Neutrophil (primary cell): ENCODE measurements at regions not wholly inside any gene's neighbourhood (a gene's known extent, or its start where the extent isn't known, plus 50 kb on each side); places are given as distances from the start of the nearest gene placed in this dataset.

Experiments used
- H3K27ac ChIP-seq: fragments of 200-600 bp; sonication (generic); 2 replicates; pipeline ENCODE4 v1.5.1; 2016; ENCODE audit warnings: mild to moderate bottlenecking, moderate library complexity
- H3K27me3 ChIP-seq: fragments of 200-600 bp; sonication (generic); 2 replicates; pipeline ENCODE4 v1.6.0; 2016; ENCODE audit warnings: mild to moderate bottlenecking
- H3K36me3 ChIP-seq: fragments of 200-600 bp; sonication (generic); 2 replicates; pipeline ENCODE4 v1.5.1; 2017
- H3K4me1 ChIP-seq, 2 experiments: fragments of 200-600 bp in 1 of 2; sonication (generic) in 1 of 2; 1 replicate in 1 of 2; 2 replicates in 1 of 2; pipeline versions ENCODE4 v1.5.1 to v1.6.1; 2013 to 2016; ENCODE audit warnings: low read depth in 1 of 2, low read length in 1 of 2, mild to moderate bottlenecking in 1 of 2, moderate library complexity in 1 of 2; ENCODE audit not compliant: control insufficient read depth in 1 of 2, insufficient read depth in 1 of 2
- H3K4me3 ChIP-seq, 2 experiments: fragments of 200-600 bp in 1 of 2; sonication (generic) in 1 of 2; 1 replicate in 1 of 2; 2 replicates in 1 of 2; pipeline ENCODE4 v1.5.1; 2013 to 2016; ENCODE audit warnings: low read depth in 1 of 2, low read length in 1 of 2, mild to moderate bottlenecking in 1 of 2, moderate library complexity in 1 of 2
- H3K9me3 ChIP-seq: fragments of 200-600 bp; sonication (generic); 2 replicates; pipeline ENCODE4 v1.5.1; 2016
- CTCF ChIP-seq: fragments of 200-600 bp; sonication (generic); IDR thresholded peaks from 2 replicates; pipeline ENCODE4 v1.5.1; 2016; ENCODE audit warnings: antibody characterized with exemption

DNA sequence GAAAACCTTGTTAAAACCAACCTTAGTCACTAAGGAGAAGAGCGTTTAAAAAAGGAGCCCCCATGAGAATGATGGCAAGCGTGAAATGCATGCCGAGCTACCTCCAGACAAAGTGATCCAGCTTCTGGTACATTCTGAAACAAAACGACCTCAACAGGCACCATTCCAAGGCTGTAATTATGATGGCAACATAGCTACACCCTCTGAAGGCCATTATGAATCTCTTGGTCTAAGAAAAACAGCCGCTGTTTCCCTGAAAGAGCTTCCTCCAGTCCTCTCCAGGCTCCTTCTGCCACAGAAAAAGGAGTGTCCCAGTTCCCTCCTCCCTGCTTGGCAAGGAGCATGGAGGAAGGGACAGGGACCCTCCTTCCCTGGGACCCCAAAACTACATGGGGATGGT lies 50.0 kb upstream of the ABLIM1 start:
- H3K36me3 ChIP-seq, result no peaks in the 10 kb centered on the region
- peaks cover 4% of the 10 kb centered on the region for H3K27me3 ChIP-seq
- no peak for TF ChIP-seq CTCF
- no peak overlapping the region for H3K27ac ChIP-seq
- H3K4me1 ChIP-seq, result no peaks in the 10 kb centered on the region
- H3K4me3 ChIP-seq, result no peak overlapping the region
- no peaks in the 10 kb centered on the region for H3K9me3 ChIP-seq

GRCh38 chr10:114708717-114709335 lies 50.8 kb upstream of the ABLIM1 start:
- TF ChIP-seq CTCF, result no peak
- H3K27ac ChIP-seq, result no peak overlapping the region
- no peaks in the 10 kb centered on the region for H3K9me3 ChIP-seq
- H3K4me1 ChIP-seq, result no peaks in the 10 kb centered on the region
- no peak overlapping the region for H3K4me3 ChIP-seq
- peaks cover 5% of the 10 kb centered on the region for H3K27me3 ChIP-seq
- no peaks in the 10 kb centered on the region for H3K36me3 ChIP-seq

DNA sequence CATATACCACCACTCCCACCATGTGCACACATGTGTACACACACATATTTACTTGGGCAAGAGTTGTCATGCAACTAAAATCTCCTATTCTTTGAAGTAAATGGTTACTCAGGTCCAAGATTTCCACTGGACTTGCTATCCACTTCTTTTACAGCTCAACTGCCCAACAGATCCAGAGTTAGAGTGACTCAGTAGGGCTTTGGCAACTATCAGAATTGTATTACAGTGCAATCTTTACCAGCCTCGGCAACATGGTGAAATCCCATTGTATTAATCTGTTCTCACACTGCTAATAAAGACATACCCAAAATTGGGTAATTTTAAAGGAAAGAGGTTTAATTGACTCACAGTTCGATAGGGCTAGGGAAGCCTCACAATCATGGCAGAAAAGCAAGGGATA lies 51.9 kb upstream of the ABLIM1 start:
- Histone ChIP-seq H3K27ac (no peak overlapping the region), H3K4me3 (no peak overlapping the region), H3K4me1 (no peaks in the 10 kb centered on the region), H3K9me3 (no peaks in the 10 kb centered on the region), H3K36me3 (no peaks in the 10 kb centered on the region), H3K27me3 (peaks cover 12% of the 10 kb centered on the region)
- no peak for TF ChIP-seq CTCF

DNA sequence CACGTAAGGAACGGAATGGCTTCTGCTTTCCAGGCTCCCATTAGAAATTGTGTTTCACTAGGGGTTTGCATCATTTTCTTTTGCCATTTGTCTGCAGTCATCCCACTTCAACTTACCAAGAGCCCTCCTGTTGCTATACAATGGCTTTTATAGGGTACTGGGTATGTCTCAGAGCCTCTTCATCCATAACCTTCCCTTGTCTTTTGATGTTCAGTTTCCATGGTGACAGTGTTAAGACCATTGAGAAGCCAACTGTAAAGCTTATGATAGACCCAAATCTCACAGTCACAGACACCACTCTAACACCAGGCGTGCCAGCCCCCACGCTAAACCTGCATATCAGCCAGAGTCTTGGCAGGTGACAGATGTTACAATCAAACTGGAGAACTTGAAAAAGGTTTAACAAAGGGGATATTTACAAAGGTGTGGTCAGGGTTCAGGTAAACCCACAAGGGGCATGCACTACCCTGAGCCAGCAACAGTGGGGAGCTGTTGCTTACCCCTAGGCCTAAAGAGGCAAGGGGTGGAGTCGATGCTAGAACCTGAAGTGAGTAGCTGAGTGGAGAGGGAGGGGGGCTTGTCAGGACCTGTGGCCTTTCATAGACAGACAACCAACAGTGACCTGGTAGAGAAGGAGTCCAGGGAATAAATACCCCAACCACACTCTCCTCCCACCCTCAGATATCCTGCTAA lies 53.2 kb upstream of the ABLIM1 start:
- TF ChIP-seq CTCF, result no peak
- H3K4me1 ChIP-seq, result no peaks in the 10 kb centered on the region
- no peak overlapping the region for H3K4me3 ChIP-seq
- H3K36me3 ChIP-seq, result no peaks in the 10 kb centered on the region
- no peaks in the 10 kb centered on the region for H3K9me3 ChIP-seq
- no peak overlapping the region for H3K27ac ChIP-seq
- H3K27me3 ChIP-seq, result peaks cover 24% of the 10 kb centered on the region

DNA sequence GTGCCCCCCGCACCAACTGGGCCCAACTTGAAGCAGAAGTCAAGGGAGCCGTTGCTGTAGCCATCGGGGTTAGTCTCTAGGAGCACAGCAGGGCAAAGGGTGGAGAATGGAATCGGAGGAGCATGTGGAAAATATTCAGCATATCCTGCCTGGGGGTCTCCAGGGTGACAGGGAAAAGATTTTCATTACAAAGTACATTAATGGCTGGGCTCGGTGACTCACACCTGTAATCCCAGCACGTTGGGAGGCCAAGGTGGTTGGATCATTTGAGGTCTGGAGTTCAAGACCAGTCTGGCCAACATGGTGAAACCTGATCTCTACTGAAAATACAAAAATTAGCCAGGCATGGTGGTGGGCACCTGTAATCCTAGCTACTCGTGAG lies 53.8 kb upstream of the ABLIM1 start:
- no peak for TF ChIP-seq CTCF
- Histone ChIP-seq H3K4me1 (no peaks in the 10 kb centered on the region), H3K9me3 (no peaks in the 10 kb centered on the region), H3K4me3 (no peak overlapping the region), H3K27me3 (peaks cover 24% of the 10 kb centered on the region), H3K27ac (no peak overlapping the region), H3K36me3 (no peaks in the 10 kb centered on the region)
